A673 (cell line): ENCODE measurements at regions not wholly inside any gene's neighbourhood (a gene's known extent, or its start where the extent isn't known, plus 50 kb on each side); places are given as distances from the start of the nearest gene placed in this dataset.

Experiments used
- BruUV-seq: library from RNA; stranded (reverse); fragments of 400-500 nt; replicated peaks from 2 replicates; lab custom pipeline; 2021; lab: Mats Ljungman, UMichigan
- CTCF ChIA-PET: fragments of 300-600 bp; sonication (Branson Sonifier 250); formaldehyde crosslinking; loops from one replicate; lab custom pipeline; 2022; ENCODE audit warnings: antibody characterized with exemption; lab: Charles Lee
- POLR2A ChIA-PET: fragments of 300-600 bp; sonication (Branson Sonifier 250); formaldehyde crosslinking; loops from one replicate; lab custom pipeline; 2022; ENCODE audit warnings: antibody characterized with exemption; ENCODE audit not compliant: low non-redundant PET; lab: Charles Lee
- DNase-seq: peaks from one replicate; pipeline ENCODE4 v3.0.0-alpha.2; 2015; ENCODE audit warnings: low spot score
- H3K27ac ChIP-seq: fragments of 200-600 bp; sonication (generic); 2 replicates; pipeline ENCODE4 v1.5.1; 2016; ENCODE audit warnings: mixed run types, low read depth, mild to moderate bottlenecking, mixed read lengths, antibody characterized with exemption, low read length; ENCODE audit not compliant: poor library complexity, severe bottlenecking
- H3K27me3 ChIP-seq: fragments of 200-600 bp; sonication (generic); replicated peaks from 2 replicates; pipeline ENCODE4 v1.6.1; 2017; ENCODE audit warnings: mixed run types, low read depth, mild to moderate bottlenecking, mixed read lengths, antibody characterized with exemption, low read length; ENCODE audit not compliant: insufficient read depth, poor library complexity
- H3K36me3 ChIP-seq: fragments of 200-600 bp; sonication (generic); 2 replicates; pipeline ENCODE4 v1.6.1; 2016; ENCODE audit warnings: mixed run types, mild to moderate bottlenecking, mixed read lengths, antibody characterized with exemption, low read length; ENCODE audit not compliant: insufficient read depth, poor library complexity, severe bottlenecking
- H3K4me1 ChIP-seq: fragments of 200-600 bp; sonication (generic); 2 replicates; pipeline ENCODE4 v1.6.1; 2017; ENCODE audit warnings: mixed run types, mild to moderate bottlenecking, mixed read lengths, antibody characterized with exemption, low read length; ENCODE audit not compliant: insufficient read depth, poor library complexity, severe bottlenecking
- H3K4me3 ChIP-seq: fragments of 200-600 bp; sonication (generic); 2 replicates; pipeline ENCODE4 v1.5.1; 2016; ENCODE audit warnings: low read depth, mixed run types, mild to moderate bottlenecking, mixed read lengths, low read length; ENCODE audit not compliant: poor library complexity, severe bottlenecking
- H3K9me3 ChIP-seq: fragments of 200-600 bp; sonication (generic); 2 replicates; pipeline ENCODE4 v1.6.1; 2016; ENCODE audit warnings: mixed run types, low read depth, mild to moderate bottlenecking, mixed read lengths, antibody characterized with exemption, low read length; ENCODE audit not compliant: poor library complexity, severe bottlenecking
- CTCF ChIP-seq: fragments of 300-800, 200-600 bp; sonication (generic); conservative IDR thresholded peaks from 2 replicates; pipeline ENCODE4 v1.5.1; 2017; ENCODE audit warnings: low read depth, mild to moderate bottlenecking, antibody characterized with exemption, low read length, moderate library complexity, mixed read lengths
- EZH2 ChIP-seq: fragments of 200-600 bp; sonication (generic); IDR thresholded peaks from 2 replicates; pipeline ENCODE4 v1.6.1; 2017; ENCODE audit warnings: borderline replicate concordance, low read depth, mild to moderate bottlenecking, mixed read lengths, antibody characterized with exemption, low read length; ENCODE audit not compliant: poor library complexity, severe bottlenecking
- intact Hi-C: fragments of 100-400 bp; cut with micrococcal nuclease; formaldehyde crosslinking; loops from one replicate; pipeline ENCODE4 v1.10.0; 2022; ENCODE audit not compliant: unreplicated experiment

GRCh38 chr11:55719608-55720160 is 53.6 kb upstream of the OR5D13 start:
- Histone ChIP-seq H3K27ac (no peak overlapping the region), H3K36me3 (no peaks in the 10 kb centered on the region), H3K9me3 (no peaks in the 10 kb centered on the region), H3K4me3 (no peak overlapping the region), H3K27me3 (no peaks in the 10 kb centered on the region), H3K4me1 (no peaks in the 10 kb centered on the region)
- BruUV-seq, result no TSS peak
- CTCF ChIA-PET, result no interaction called here
- intact Hi-C loops, result loop anchor here (5.0 to 10.0 kb wide), 2 partner anchors 368 to 1535 kb away; no protein-coding TSS in a partner anchor
- POLR2A ChIA-PET, result no interaction called here
- no peak for DNase-seq
- TF ChIP-seq EZH2, result no peak
- no peak for TF ChIP-seq CTCF
